ENCODE measurements at regions not wholly inside any gene's neighbourhood (a gene's known extent, or its start where the extent isn't known, plus 50 kb on each side); places are given as distances from the start of the nearest gene placed in this dataset.
A peak's percentile ranks its signal among the peaks of the same experiment; 100 is the strongest.

DNA sequence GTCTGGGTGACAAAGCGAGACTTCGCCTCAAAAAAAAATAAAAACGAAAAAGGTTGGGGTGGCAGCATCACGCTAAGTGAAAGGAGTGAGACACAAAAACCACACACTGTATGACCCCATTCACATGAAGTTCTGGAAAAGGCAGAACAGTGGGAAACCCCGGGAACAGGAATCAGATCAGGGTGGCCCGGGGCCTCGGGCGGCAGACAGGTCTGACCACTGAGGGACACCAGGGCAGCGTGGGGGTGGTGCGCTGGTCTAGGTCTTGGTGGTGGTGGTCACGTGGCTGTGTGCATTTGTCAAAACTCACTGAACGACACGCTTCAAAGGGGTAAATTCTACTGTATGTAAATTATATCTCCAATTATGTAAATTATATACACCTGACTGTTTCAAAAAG is 79.7 kb upstream of the PRR20G start:
- no peak for ATAC-seq (ENCODE audit: low FRiP score)
- WGBS, 2 donors, result 81 to 85% methylated on average over 13 of the region's 13 CpGs
- intact Hi-C loops (cut with DNase I), result no loop called here
- no peak overlapping the region for H3K27ac ChIP-seq (ENCODE audit: low read depth in 1 of 2, low read length in 2 of 2)
- H3K4me3 ChIP-seq (ENCODE audit: low read length in 2 of 2), result no peak overlapping the region
- no peaks in the 10 kb centered on the region for H3K4me1 ChIP-seq (ENCODE audit: control insufficient read depth in 1 of 2, insufficient read depth in 2 of 2, low read length in 2 of 2)
- H3K36me3 ChIP-seq (ENCODE audit: control insufficient read depth in 1 of 2, insufficient read depth in 2 of 2, low read length in 1 of 2), result no peaks in the 10 kb centered on the region
- H3K9me3 ChIP-seq (ENCODE audit: control insufficient read depth, low read length), result no peaks in the 10 kb centered on the region
- no peak for DNase-seq
- H3K27me3 ChIP-seq (ENCODE audit: control insufficient read depth in 1 of 2, insufficient read depth in 2 of 2, low read length in 1 of 2), result no peaks in the 10 kb centered on the region

DNA sequence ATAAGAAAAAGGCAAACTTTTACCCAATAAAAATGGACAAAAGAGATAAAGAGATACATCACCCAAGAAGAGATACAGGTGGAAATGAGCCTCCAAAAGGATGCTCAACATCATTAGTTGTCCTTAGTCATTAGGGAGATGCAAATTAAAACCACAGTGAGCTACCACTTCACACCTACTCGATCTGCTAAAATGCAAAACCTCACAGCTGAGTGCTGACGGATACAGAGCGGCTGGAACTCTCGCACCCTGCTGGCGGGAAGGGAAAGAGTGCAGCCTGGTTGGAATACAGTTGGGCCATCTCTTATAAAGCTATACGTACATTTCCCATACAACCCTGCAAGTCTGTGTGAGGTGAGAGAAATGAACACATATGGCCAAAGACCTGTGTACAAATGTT is 78.5 kb upstream of the PRR20G start:
- intact Hi-C loops (cut with DNase I), result no loop called here
- no peak for DNase-seq
- Histone ChIP-seq H3K36me3 (ENCODE audit: control insufficient read depth in 1 of 2, insufficient read depth in 2 of 2, low read length in 1 of 2) (no peaks in the 10 kb centered on the region), H3K27me3 (ENCODE audit: control insufficient read depth in 1 of 2, insufficient read depth in 2 of 2, low read length in 1 of 2) (no peaks in the 10 kb centered on the region), H3K4me1 (ENCODE audit: control insufficient read depth in 1 of 2, insufficient read depth in 2 of 2, low read length in 2 of 2) (no peaks in the 10 kb centered on the region), H3K27ac (ENCODE audit: low read depth in 1 of 2, low read length in 2 of 2) (no peak overlapping the region), H3K9me3 (ENCODE audit: control insufficient read depth, low read length) (no peaks in the 10 kb centered on the region), H3K4me3 (ENCODE audit: low read length in 2 of 2) (no peak overlapping the region)
- ATAC-seq (ENCODE audit: low FRiP score), result no peak
- WGBS, 2 donors, result 25 to 29% methylated on average over 6 of the region's 6 CpGs

DNA sequence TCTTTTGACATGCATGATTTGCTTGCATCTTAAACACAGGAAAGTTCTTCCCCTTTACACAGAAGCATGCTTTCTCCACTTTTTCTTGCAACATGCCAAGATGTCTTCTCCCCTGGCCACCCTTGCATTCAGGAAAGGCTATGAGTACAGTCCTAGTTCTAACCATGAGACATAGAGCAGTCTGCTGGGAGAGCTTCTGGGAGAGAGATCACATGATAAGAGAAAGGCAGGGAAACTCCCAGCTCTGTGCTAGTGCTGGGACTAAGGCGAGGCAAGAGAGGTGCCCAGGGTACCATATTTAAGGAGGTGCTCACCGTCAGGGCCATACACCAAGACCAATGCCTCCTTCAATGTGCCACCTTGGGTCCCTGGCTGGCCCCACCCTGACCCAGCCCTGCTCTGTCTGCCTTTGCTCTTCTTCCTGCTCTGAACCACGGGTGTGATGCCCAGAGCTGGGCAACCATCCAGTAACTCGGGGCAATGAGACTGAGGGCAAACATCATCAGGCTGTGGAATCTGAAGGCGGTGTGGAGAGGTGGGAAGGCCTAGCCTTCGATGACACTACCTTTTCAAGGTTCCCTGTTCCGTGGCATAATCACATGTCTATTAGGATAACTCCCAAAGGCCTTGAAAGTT is 77.4 kb upstream of the PRR20G start:
- Histone ChIP-seq H3K27me3 (ENCODE audit: control insufficient read depth in 1 of 2, insufficient read depth in 2 of 2, low read length in 1 of 2) (no peaks in the 10 kb centered on the region), H3K27ac (ENCODE audit: low read depth in 1 of 2, low read length in 2 of 2) (no peak overlapping the region), H3K9me3 (ENCODE audit: control insufficient read depth, low read length) (no peaks in the 10 kb centered on the region), H3K4me1 (ENCODE audit: control insufficient read depth in 1 of 2, insufficient read depth in 2 of 2, low read length in 2 of 2) (no peaks in the 10 kb centered on the region), H3K4me3 (ENCODE audit: low read length in 2 of 2) (no peak overlapping the region), H3K36me3 (ENCODE audit: control insufficient read depth in 1 of 2, insufficient read depth in 2 of 2, low read length in 1 of 2) (no peaks in the 10 kb centered on the region)
- ATAC-seq (ENCODE audit: low FRiP score) (no peak), DNase-seq (no peak)
- WGBS, 2 donors, result 70 to 77% methylated on average over 7 of the region's 7 CpGs
- intact Hi-C loops (cut with DNase I), result no loop called here

DNA sequence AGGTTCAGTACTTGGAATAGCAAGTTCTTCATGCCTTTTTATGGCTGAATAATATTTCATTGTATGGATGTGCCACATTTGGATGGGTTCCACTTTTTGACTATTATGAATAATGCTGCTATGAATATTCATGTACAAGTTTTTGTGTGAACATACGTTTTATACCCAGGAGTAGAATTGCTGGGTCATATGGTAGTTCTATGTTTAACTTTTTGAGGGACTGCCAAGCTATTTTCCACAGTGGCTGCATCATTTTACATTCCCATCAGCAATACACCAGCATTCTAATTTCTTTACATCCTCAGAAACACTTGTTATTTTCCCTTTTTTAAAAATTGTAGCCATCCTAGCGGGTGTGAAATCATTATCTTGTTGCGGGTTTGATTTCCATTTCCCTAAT is 76.0 kb upstream of the PRR20G start:
- no peaks in the 10 kb centered on the region for H3K4me1 ChIP-seq (ENCODE audit: control insufficient read depth in 1 of 2, insufficient read depth in 2 of 2, low read length in 2 of 2)

DNA sequence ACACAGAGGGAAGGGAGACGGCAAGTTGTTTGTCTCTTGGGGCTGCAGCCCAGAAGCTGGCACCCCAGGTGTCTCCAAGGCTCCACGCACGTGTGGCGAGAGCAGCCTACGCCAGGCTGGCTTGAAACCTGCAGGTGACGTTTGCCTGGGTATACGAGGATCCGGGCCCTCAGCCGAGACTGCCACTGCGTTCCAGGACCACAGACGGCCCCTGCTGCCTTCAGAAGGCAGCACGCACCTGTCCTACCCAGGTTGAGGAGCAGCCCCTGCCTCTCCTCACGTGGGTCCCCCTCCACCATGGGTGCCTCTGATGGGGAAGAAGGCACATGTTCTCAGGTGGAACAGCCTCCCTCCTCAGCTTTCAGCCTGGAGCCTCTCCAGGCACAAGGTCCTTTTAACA is 75.3 kb upstream of the PRR20G start:
- ATAC-seq (ENCODE audit: low FRiP score) (no peak), DNase-seq (no peak)
- no peaks in the 10 kb centered on the region for H3K27me3 ChIP-seq (ENCODE audit: control insufficient read depth in 1 of 2, insufficient read depth in 2 of 2, low read length in 1 of 2)
- no peaks in the 10 kb centered on the region for H3K9me3 ChIP-seq (ENCODE audit: control insufficient read depth, low read length)
- no peaks in the 10 kb centered on the region for H3K36me3 ChIP-seq (ENCODE audit: control insufficient read depth in 1 of 2, insufficient read depth in 2 of 2, low read length in 1 of 2)
- no peak overlapping the region for H3K27ac ChIP-seq (ENCODE audit: low read depth in 1 of 2, low read length in 2 of 2)
- H3K4me1 ChIP-seq (ENCODE audit: control insufficient read depth in 1 of 2, insufficient read depth in 2 of 2, low read length in 2 of 2), result no peaks in the 10 kb centered on the region
- WGBS, 2 donors, result 64 to 67% methylated on average over 13 of the region's 13 CpGs
- intact Hi-C loops (cut with DNase I), result no loop called here
- H3K4me3 ChIP-seq (ENCODE audit: low read length in 2 of 2), result no peak overlapping the region

More for the DNA sequence above, 76.0 kb upstream of the PRR20G start:
- Histone ChIP-seq H3K27me3 (ENCODE audit: control insufficient read depth in 1 of 2, insufficient read depth in 2 of 2, low read length in 1 of 2) (no peaks in the 10 kb centered on the region), H3K4me3 (ENCODE audit: low read length in 2 of 2) (no peak overlapping the region), H3K27ac (ENCODE audit: low read depth in 1 of 2, low read length in 2 of 2) (no peak overlapping the region), H3K36me3 (ENCODE audit: control insufficient read depth in 1 of 2, insufficient read depth in 2 of 2, low read length in 1 of 2) (no peaks in the 10 kb centered on the region), H3K9me3 (ENCODE audit: control insufficient read depth, low read length) (no peaks in the 10 kb centered on the region)
- intact Hi-C loops (cut with DNase I), result no loop called here
- WGBS, 2 donors, result 69 to 70% methylated on average over 3 of the region's 3 CpGs
- ATAC-seq (ENCODE audit: low FRiP score), result no peak
- no peak for DNase-seq

DNA sequence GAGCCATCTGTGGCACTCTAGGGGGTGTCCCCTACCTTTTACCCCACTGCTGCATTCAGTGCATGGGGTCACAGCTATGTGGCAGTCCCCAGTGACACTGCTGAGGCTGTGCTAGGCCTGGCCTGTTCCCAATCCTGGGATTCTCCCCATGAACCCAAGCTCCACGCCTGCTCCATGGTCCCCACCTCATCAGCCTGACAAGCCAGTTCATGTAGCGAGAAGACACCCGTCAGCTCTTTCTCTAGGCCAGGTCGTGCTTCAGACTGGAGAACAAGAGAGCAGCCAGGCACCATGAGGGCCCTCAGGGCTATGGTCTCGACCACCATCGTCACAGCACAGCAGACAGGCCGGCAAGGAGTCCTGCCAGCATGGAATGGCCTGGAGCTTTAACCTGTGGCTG is 72.8 kb upstream of the PRR20G start:
- H3K27me3 ChIP-seq (ENCODE audit: control insufficient read depth in 1 of 2, insufficient read depth in 2 of 2, low read length in 1 of 2), result no peaks in the 10 kb centered on the region
- ATAC-seq (ENCODE audit: low FRiP score), result no peak
- H3K9me3 ChIP-seq (ENCODE audit: control insufficient read depth, low read length), result peaks cover 4% of the 10 kb centered on the region
- H3K4me3 ChIP-seq (ENCODE audit: low read length in 2 of 2), result no peak overlapping the region
- no peaks in the 10 kb centered on the region for H3K4me1 ChIP-seq (ENCODE audit: control insufficient read depth in 1 of 2, insufficient read depth in 2 of 2, low read length in 2 of 2)
- DNase-seq, result no peak
- H3K27ac ChIP-seq (ENCODE audit: low read depth in 1 of 2, low read length in 2 of 2), result no peak overlapping the region
- intact Hi-C loops (cut with DNase I), result no loop called here
- 83 to 89% methylated on average over 7 of the region's 7 CpGs for whole genome bisulfite sequencing, 2 donors
- no peaks in the 10 kb centered on the region for H3K36me3 ChIP-seq (ENCODE audit: control insufficient read depth in 1 of 2, insufficient read depth in 2 of 2, low read length in 1 of 2)

DNA sequence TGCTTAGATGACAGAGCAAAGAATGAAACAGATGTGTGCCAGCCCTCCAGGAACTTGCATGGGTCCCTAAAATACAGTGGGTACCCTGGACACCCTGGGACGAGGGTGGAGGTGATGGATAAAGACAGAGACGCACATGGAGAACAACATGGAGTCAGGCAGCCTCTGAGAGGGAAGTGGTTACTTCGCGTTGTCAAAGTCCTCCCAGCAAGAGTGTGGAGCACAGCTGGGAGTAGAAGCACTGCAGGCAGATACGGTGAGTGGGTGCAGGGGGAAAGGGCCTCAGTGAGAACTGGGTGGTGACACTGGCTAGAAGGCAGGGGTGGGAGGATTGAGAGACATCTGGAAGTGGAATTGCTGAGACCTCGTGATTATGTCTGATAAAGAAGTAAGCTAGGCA is 70.8 kb upstream of the PRR20G start:
- ATAC-seq (ENCODE audit: low FRiP score), result no peak
- Histone ChIP-seq H3K27me3 (ENCODE audit: control insufficient read depth in 1 of 2, insufficient read depth in 2 of 2, low read length in 1 of 2) (no peaks in the 10 kb centered on the region), H3K27ac (ENCODE audit: low read depth in 1 of 2, low read length in 2 of 2) (no peak overlapping the region), H3K36me3 (ENCODE audit: control insufficient read depth in 1 of 2, insufficient read depth in 2 of 2, low read length in 1 of 2) (no peaks in the 10 kb centered on the region), H3K4me1 (ENCODE audit: control insufficient read depth in 1 of 2, insufficient read depth in 2 of 2, low read length in 2 of 2) (no peaks in the 10 kb centered on the region), H3K4me3 (ENCODE audit: low read length in 2 of 2) (no peak overlapping the region), H3K9me3 (ENCODE audit: control insufficient read depth, low read length) (peaks cover 4% of the 10 kb centered on the region)
- 75 to 76% methylated on average over 6 of the region's 6 CpGs for WGBS, 2 donors
- intact Hi-C loops (cut with DNase I), result no loop called here
- no peak for DNase-seq

DNA sequence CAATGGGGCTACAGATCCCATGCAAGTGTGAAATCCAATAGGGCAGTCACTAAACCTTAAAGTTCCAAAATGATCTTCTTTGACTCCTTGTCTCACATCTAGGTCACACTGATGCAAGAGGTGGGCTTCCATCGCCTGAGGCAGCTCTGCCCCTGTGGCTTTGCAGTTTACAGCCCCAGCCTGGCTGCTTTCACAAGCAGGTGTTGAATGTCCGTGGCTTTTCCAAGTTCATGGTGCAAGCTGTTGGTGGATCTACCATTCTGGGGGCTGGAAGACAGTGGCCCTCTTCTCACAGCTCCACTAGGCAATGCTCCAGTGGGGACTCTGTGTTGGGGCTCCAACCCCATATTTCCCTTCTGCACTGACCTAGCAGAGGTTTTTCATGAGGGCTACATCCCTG is 68.5 kb upstream of the PRR20G start:
- Histone ChIP-seq H3K4me3 (ENCODE audit: low read length in 2 of 2) (no peak overlapping the region), H3K27me3 (ENCODE audit: control insufficient read depth in 1 of 2, insufficient read depth in 2 of 2, low read length in 1 of 2) (no peaks in the 10 kb centered on the region), H3K9me3 (ENCODE audit: control insufficient read depth, low read length) (peaks cover 4% of the 10 kb centered on the region), H3K4me1 (ENCODE audit: control insufficient read depth in 1 of 2, insufficient read depth in 2 of 2, low read length in 2 of 2) (no peaks in the 10 kb centered on the region), H3K27ac (ENCODE audit: low read depth in 1 of 2, low read length in 2 of 2) (no peak overlapping the region), H3K36me3 (ENCODE audit: control insufficient read depth in 1 of 2, insufficient read depth in 2 of 2, low read length in 1 of 2) (no peaks in the 10 kb centered on the region)
- intact Hi-C loops (cut with DNase I), result no loop called here
- no peak for ATAC-seq (ENCODE audit: low FRiP score)
- WGBS, 2 donors, result 69 to 70% methylated on average over 2 of the region's 2 CpGs
- DNase-seq, result no peak

DNA sequence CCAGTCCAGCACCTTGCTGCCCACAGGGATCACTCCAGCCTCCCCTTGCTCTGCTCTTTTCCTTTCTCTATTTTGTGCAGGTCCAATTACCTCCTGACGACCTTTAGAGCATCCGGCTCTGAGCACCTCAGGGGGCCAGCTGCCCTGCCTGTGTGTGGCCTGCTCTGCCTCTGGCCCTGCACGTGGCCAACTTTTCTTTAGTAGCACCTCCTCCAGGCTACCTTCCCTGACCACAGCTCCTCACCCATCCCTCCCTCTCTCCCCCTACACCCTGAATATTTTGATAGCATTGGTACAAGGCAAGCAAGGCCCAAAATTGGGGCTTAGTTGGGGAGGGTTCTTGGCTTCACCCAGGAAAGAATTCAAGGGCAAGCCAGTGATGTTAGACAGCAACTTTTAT is 66.9 kb upstream of the PRR20G start:
- ATAC-seq (ENCODE audit: low FRiP score) (peak; percentile 7), DNase-seq (no peak)
- no peak overlapping the region for H3K27ac ChIP-seq (ENCODE audit: low read depth in 1 of 2, low read length in 2 of 2)
- peaks cover 4% of the 10 kb centered on the region for H3K9me3 ChIP-seq (ENCODE audit: control insufficient read depth, low read length)
- H3K4me3 ChIP-seq (ENCODE audit: low read length in 2 of 2), result no peak overlapping the region
- no peaks in the 10 kb centered on the region for H3K4me1 ChIP-seq (ENCODE audit: control insufficient read depth in 1 of 2, insufficient read depth in 2 of 2, low read length in 2 of 2)
- intact Hi-C loops (cut with DNase I), result no loop called here
- no peaks in the 10 kb centered on the region for H3K36me3 ChIP-seq (ENCODE audit: control insufficient read depth in 1 of 2, insufficient read depth in 2 of 2, low read length in 1 of 2)
- H3K27me3 ChIP-seq (ENCODE audit: control insufficient read depth in 1 of 2, insufficient read depth in 2 of 2, low read length in 1 of 2), result peaks cover 0 to 2% of the 10 kb centered on the region in 2 donors
- WGBS, 2 donors, result 59% methylated on average over 3 of the region's 3 CpGs
